Epidermal melanocyte (primary cell): ENCODE measurements at regions not wholly inside any gene's neighbourhood (a gene's known extent, or its start where the extent isn't known, plus 50 kb on each side); places are given as distances from the start of the nearest gene placed in this dataset.

Experiments
- DNase-seq: peaks from one replicate; pipeline ENCODE4 v3.0.0; 2011; ENCODE audit warnings: low spot score; ENCODE audit not compliant: insufficient read length

GRCh38 chr1:235925016-235925415 is 58.3 kb upstream of the LYST start:
- no peak for DNase-seq

DNA sequence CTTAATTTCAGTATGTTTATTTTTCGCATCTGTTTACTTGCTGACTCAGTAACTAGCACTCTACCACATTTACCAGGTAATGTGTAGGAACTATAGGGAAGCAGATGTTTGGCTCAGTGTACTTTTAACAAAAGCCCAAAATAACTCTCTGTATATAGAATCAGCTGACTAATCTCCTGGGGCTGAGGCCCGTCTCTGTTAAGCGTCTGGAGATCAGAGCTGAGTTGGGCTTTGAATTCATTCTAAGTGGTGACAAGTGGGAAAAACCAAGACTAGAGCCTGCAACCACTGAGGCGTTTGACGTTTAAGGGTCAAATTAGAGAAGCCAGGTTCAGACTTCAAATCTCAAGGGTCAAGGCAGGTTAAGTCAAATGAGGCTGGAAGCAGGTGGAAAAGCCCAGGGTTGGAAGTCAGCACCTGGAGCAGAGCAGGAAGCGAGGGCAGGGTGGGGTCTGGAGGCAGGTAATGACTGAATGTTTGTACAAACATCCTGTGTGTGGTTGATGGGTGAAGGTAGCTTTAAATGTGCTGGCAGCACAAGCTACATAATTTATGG is 56.8 kb upstream of the LYST start:
- DNase-seq: no peak

- no peak for DNase-seq
Observed at GRCh38 chr1:235920596-235921375, 54.1 kb upstream of the LYST start.

DNA sequence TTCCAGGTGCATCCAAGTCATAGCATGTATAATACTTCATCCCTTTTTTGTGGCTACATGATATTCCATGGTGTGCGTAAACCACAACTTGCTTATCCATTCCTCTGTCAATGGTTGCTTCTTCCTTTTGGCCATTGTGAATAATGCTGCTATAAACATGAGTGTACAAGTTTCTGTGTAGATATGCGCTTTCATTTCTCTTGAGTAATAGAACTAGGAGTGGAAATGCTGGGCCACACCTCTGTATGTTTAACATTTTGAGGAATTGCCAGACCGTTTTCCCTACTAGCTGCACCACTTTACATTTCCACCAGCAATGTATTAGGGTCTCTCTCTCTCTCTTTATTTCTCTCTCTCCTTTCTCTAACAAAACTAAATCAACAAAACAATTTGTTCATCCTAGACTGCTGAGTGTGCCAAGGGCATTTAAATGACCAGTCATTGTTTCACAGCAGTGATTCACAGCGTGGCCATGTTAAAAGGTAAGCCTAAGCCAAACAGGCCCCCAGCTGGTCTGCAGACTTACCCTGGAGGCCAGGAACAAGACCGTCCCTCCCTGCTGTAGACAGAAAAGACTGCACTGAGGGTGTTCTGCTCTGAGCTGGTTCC is 53.2 kb upstream of the LYST start:
- DNase-seq: no peak

DNA sequence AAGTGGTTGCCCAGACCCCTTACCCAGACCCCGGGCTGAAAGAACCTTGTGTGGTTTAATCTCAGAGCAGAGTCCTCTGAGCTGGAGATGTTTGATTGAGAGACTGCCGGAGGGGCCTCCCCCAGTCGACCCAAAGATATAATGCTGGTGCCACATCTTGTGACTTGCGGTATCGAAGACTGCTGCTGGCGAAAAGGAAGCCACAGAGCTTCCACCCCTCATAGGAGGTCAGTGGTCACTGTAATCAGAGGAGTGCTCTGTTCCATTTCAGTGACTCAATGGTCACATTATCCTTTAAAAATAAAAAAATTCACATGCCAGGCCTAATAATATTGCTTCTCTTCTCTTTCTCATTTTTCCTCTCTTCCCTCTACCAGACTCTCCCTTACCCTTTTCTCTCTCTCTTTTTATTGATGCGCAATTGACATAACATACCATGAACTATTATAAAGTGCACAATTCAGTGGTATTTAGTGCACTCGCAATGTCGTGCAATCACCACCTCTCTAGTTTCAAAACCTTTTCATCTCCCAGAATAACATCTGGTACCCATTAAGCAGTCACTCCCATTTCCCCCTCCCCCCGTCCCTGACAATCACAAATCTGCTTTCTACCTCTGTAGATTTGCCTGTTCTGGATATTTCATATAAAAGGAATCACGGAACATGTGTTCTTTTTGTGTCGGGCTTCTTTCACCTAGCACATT is 52.6 kb upstream of the LYST start:
- peak; percentile 33 for DNase-seq

DNA sequence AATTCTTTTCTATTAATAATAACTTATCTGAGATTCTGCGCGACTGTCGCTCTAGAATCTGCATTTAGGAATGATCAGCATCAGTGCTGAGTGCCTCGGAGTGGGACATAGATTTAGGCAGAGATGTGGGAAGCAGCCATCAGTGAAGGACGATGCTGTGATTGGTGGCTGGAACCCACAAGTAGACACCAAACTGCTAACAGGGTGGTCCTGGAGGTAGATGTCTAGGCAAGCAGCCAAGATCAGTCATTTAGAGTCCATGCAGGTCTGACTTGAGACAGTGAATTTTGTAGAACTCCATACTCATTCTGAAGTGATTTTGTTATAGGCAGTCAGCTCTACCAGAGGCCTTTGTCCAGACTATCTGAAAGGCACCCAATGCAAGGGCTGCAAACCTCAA is 51.8 kb upstream of the LYST start:
- DNase-seq: no peak

DNA sequence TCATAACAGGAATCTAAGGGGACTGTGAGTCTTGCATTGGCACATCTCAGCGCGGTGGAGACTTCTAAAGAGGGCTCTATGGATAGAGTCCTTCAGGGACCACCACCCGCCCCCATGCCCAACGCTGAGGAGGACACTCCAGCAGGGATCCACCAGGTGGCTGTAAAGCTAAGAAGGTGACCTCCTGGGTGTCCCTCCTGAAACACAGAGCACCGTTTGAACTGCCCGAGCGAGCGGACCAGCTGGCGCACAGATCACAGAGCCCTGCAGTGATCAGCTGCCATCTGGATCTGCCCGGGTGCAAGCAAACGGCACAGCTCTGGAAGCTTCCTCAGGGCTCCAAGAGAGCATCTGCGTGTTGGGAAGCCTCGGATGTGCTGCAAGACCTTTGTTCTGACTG is 51.3 kb upstream of the LYST start:
- DNase-seq: no peak

GRCh38 chr1:235917267-235917811 is 50.6 kb upstream of the LYST start:
- DNase-seq: peak; percentile 76
